A549 (cell line): ENCODE measurements at regions not wholly inside any gene's neighbourhood (a gene's known extent, or its start where the extent isn't known, plus 50 kb on each side); places are given as distances from the start of the nearest gene placed in this dataset.

ENCODE experiments used
- ATAC-seq, 2 experiments: fragments of 200-7000 bp in 1 of 2; fragments of >200 bp in 1 of 2; cut with Nextera tagmentation in 1 of 2; cut with Tn5 transposase in 1 of 2; 3 replicates each; pipeline versions ENCODE4 v1.8.0 to v1.9.1; 2018 to 2020; ENCODE audit warnings: mild to moderate bottlenecking in 1 of 2, moderate library complexity in 1 of 2
- CTCF ChIA-PET: fragments of 300-600 bp; sonication (Branson Sonifier 250); formaldehyde crosslinking; extraction: SDS; loops from one replicate; lab custom pipeline; 2021; ENCODE audit warnings: antibody characterized with exemption, inconsistent platforms; lab: Yijun Ruan, JAX
- POLR2A ChIA-PET: fragments of 350-600 bp; formaldehyde crosslinking; extraction: SDS; loops from one replicate; lab custom pipeline; 2021; ENCODE audit warnings: antibody characterized with exemption, inconsistent platforms; lab: Yijun Ruan, JAX
- DNase-seq, 2 experiments: peaks; one replicate each; pipeline versions ENCODE4 v3.0.0 to v3.0.0-alpha.2; 2011 to 2016; ENCODE audit warnings: low read depth in 1 of 2, low spot score in 1 of 2
- FAIRE-seq: peaks from 2 replicates; lab custom pipeline; 2011; peaks lifted over from hg19 to GRCh38; lab: Jason Lieb, UNC
- H3K27ac ChIP-seq, 2 experiments: fragments of >200 bp; sonication (Bioruptor Twin); formaldehyde crosslinking; 3 replicates each; pipeline ENCODE4 v1.5.1; 2016 to 2017
- H3K4me1 ChIP-seq: fragments of >200 bp; sonication (Bioruptor Twin); formaldehyde crosslinking; 3 replicates; pipeline ENCODE4 v1.6.1; 2016
- H3K4me2 ChIP-seq: fragments of >200 bp; sonication (Bioruptor Twin); formaldehyde crosslinking; 3 replicates; pipeline ENCODE4 v1.6.1; 2016
- H3K4me3 ChIP-seq: fragments of >200 bp; sonication (Bioruptor Twin); formaldehyde crosslinking; 3 replicates; pipeline ENCODE4 v1.5.1; 2016
- H3K9me3 ChIP-seq: fragments of >200 bp; sonication (Bioruptor Twin); formaldehyde crosslinking; 3 replicates; pipeline ENCODE4 v1.6.1; 2016
- BHLHE40 ChIP-seq: IDR thresholded peaks from 2 replicates; pipeline ENCODE4 v1.6.1; 2012; ENCODE audit warnings: low read depth, low read length, inconsistent platforms
- CBX2 ChIP-seq: fragments of 200-600 bp; sonication (generic); IDR thresholded peaks from 2 replicates; pipeline ENCODE4 v1.6.1; 2016; ENCODE audit warnings: low read depth, mild to moderate bottlenecking, borderline replicate concordance
- CEBPB ChIP-seq, 2 experiments: fragments of >200 bp in 1 of 2; sonication (Bioruptor Twin) in 1 of 2; formaldehyde crosslinking in 1 of 2; IDR thresholded peaks; 2 replicates each; pipeline ENCODE4 v1.6.1; 2012 to 2016
- CHD2 ChIP-seq: fragments of 150-350 bp; IDR thresholded peaks from 2 replicates; pipeline ENCODE4 v1.6.1; 2014; ENCODE audit warnings: low read length; ENCODE audit not compliant: partially characterized antibody
- CHD4 ChIP-seq: fragments of 200-600 bp; sonication (generic); IDR thresholded peaks from 2 replicates; pipeline ENCODE4 v1.6.1; 2016; ENCODE audit warnings: antibody characterized with exemption, mild to moderate bottlenecking, borderline replicate concordance
- E2F6 ChIP-seq: IDR thresholded peaks from 2 replicates; pipeline ENCODE4 v1.6.1; 2012; ENCODE audit warnings: low read depth, borderline replicate concordance
- EHF ChIP-seq: fragments of 250-450 bp; sonication (Bioruptor Pico); IDR thresholded peaks from 2 replicates; pipeline ENCODE4 v1.5.0; 2020; ENCODE audit warnings: mild to moderate bottlenecking
- EP300 ChIP-seq, 2 experiments: fragments of >200 bp; sonication (Bioruptor Twin); formaldehyde crosslinking; IDR thresholded peaks; 2 replicates in 1 of 2; 3 replicates in 1 of 2; pipeline ENCODE4 v1.6.1; 2016 to 2017
- ESRRA ChIP-seq: fragments of 150-350 bp; IDR thresholded peaks from 2 replicates; pipeline ENCODE4 v1.6.1; 2014; ENCODE audit warnings: mild to moderate bottlenecking, low read length, borderline replicate concordance
- FOSL2 ChIP-seq, 2 experiments: fragments of 450-650 bp in 1 of 2; fragments of >200 bp in 1 of 2; sonication (Bioruptor Twin) in 1 of 2; formaldehyde crosslinking; IDR thresholded peaks; 2 replicates each; pipeline versions ENCODE4 v1.5.0 to v1.6.1; 2016 to 2020; ENCODE audit warnings: mild to moderate bottlenecking in 1 of 2, moderate library complexity in 1 of 2
- FOXS1 ChIP-seq: fragments of 250-450 bp; sonication (Bioruptor Pico); IDR thresholded peaks from 2 replicates; pipeline ENCODE4 v1.5.0; 2020; ENCODE audit warnings: mild to moderate bottlenecking, moderate library complexity
- GATA3 ChIP-seq: IDR thresholded peaks from 2 replicates; pipeline ENCODE4 v1.6.1; 2012; ENCODE audit warnings: borderline replicate concordance
- HEYL ChIP-seq: fragments of 250-450 bp; sonication (Bioruptor Pico); IDR thresholded peaks from 2 replicates; pipeline ENCODE4 v1.8.0; 2021; ENCODE audit warnings: mild to moderate bottlenecking, moderate library complexity
- HOXB13 ChIP-seq: fragments of 250-450 bp; sonication (Bioruptor Pico); IDR thresholded peaks from 2 replicates; pipeline ENCODE4 v1.5.0; 2020; ENCODE audit warnings: low read depth, mild to moderate bottlenecking, moderate library complexity
- JUN ChIP-seq, 2 experiments: fragments of >200 bp; sonication (Bioruptor Twin); formaldehyde crosslinking; IDR thresholded peaks; 2 replicates in 1 of 2; 3 replicates in 1 of 2; pipeline ENCODE4 v1.6.1; 2016 to 2017
- JUNB ChIP-seq: fragments of >200 bp; sonication (Bioruptor Twin); formaldehyde crosslinking; IDR thresholded peaks from 2 replicates; pipeline ENCODE4 v1.6.1; 2016
- KDM1A ChIP-seq: fragments of 200-600 bp; sonication (generic); IDR thresholded peaks from 2 replicates; pipeline ENCODE4 v1.6.1; 2016; ENCODE audit warnings: low read depth, mild to moderate bottlenecking
- KDM5A ChIP-seq: fragments of 200-600 bp; sonication (generic); IDR thresholded peaks from 2 replicates; pipeline ENCODE4 v1.6.1; 2016; ENCODE audit warnings: antibody characterized with exemption, mild to moderate bottlenecking
- MAFK ChIP-seq: fragments of 450-650 bp; IDR thresholded peaks from 2 replicates; pipeline ENCODE4 v1.6.1; 2014; ENCODE audit not compliant: partially characterized antibody
- MAZ ChIP-seq: fragments of 150-350 bp; IDR thresholded peaks from 2 replicates; pipeline ENCODE4 v1.6.1; 2014; ENCODE audit warnings: antibody characterized with exemption, low read depth, low read length, borderline replicate concordance
- NFE2L2 ChIP-seq: fragments of 150-350 bp; conservative IDR thresholded peaks from 2 replicates; pipeline ENCODE4 v1.6.1; 2014; ENCODE audit warnings: low read length
- PHF8 ChIP-seq: fragments of 200-600 bp; sonication (generic); IDR thresholded peaks from 2 replicates; pipeline ENCODE4 v1.6.1; 2016; ENCODE audit warnings: low read depth, mild to moderate bottlenecking, antibody characterized with exemption, moderate library complexity, borderline replicate concordance
- RCOR1 ChIP-seq: fragments of 150-350 bp; IDR thresholded peaks from 2 replicates; pipeline ENCODE4 v1.6.1; 2014; ENCODE audit warnings: antibody characterized with exemption, low read length, low read depth
- TFCP2L1 ChIP-seq: fragments of 250-450 bp; sonication (Bioruptor Pico); IDR thresholded peaks from 2 replicates; pipeline ENCODE4 v1.5.0; 2021; ENCODE audit warnings: mild to moderate bottlenecking
- ZFP36 ChIP-seq: fragments of 450-650 bp; IDR thresholded peaks from 2 replicates; pipeline ENCODE4 v1.6.1; 2014; ENCODE audit warnings: borderline replicate concordance; ENCODE audit not compliant: partially characterized antibody
- ZNF302 ChIP-seq: fragments of 250-450 bp; sonication (Bioruptor Pico); IDR thresholded peaks from 2 replicates; pipeline ENCODE4 v1.9.0; 2021; ENCODE audit warnings: inconsistent platforms, mild to moderate bottlenecking, moderate library complexity
- WGBS: methylation state at CpG from one replicate; pipeline ENCODE4 v1.1.6; 2017; ENCODE audit errors: missing lambda C conversion rate; 5-methylcytosine and 5-hydroxymethylcytosine counted together

GRCh38 chr1:37128091-37128490, 93.8 kb upstream of the GRIK3 start:
- WGBS: 60% methylated on average over 6 of the region's 6 CpGs
- TF ChIP-seq JUN (IDR thresholded peaks at IDR 0.05) (no peak), CBX2 (no peak), EP300 (IDR thresholded peaks at IDR 0.05) (no peak), HEYL (no peak), ZFP36 (no peak), NFE2L2 (no peak), E2F6 (no peak), MAFK (no peak), PHF8 (no peak), ESRRA (no peak), KDM5A (no peak), EHF (no peak), CHD2 (no peak), ZNF302 (no peak), HOXB13 (no peak), CHD4 (no peak), BHLHE40 (no peak), MAZ (no peak), FOXS1 (CRISPR knock-in tag) (no peak)
- TF ChIP-seq, all 56 proteins: peak for 0
- FAIRE-seq (no peak), DNase-seq (no peak), ATAC-seq (no peak)
- CTCF ChIA-PET: interaction anchor here (0.6 kb wide), 2 partner anchors 30 to 82 kb away, joined by 3 read pairs; no protein-coding TSS in a partner anchor
- no peak overlapping the region for H3K4me2 ChIP-seq
- no peaks in the 10 kb centered on the region for H3K4me1 ChIP-seq
- no peak overlapping the region for H3K27ac ChIP-seq
- H3K9me3 ChIP-seq: no peaks in the 10 kb centered on the region
- POLR2A ChIA-PET: no interaction called here
- H3K4me3 ChIP-seq: no peak overlapping the region

DNA sequence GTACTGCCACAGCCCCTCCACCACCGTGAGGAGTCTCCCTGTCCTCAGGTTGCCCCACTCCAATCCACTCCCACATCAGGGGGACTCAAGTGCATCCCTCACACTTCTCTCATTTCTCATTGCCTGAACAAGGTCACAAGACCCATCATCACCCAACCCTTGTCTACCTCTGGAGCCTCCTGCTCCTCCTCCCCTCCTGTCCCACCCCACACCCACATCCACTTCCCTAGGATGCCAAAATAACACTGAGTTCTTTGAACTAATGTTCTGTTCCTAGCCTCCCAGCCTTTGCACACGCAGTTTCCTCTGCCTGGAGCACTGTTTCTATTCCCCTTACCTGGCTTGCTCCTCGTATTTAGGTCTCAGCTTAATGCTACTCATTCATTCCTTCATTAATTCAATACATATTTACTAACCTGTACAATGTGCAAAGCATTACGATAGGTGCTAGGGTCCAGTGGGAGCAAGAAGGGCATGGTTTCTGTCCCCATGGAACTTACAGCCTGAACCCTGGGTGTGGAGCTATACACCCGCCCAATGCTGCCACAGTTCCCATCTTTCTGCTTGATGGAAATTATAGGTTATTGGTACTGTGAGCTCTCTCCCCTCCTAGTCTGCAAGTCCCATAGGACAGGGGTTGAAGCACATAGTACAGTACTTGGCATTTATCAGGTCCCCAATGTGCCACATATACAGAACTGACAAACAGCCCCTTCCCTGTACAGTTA, 96.1 kb upstream of the GRIK3 start:
- no peaks in the 10 kb centered on the region for H3K4me1 ChIP-seq
- ATAC-seq (no peak), DNase-seq (no peak), FAIRE-seq (no peak)
- no peak overlapping the region for H3K4me2 ChIP-seq
- no peak overlapping the region for H3K27ac ChIP-seq
- TF ChIP-seq RCOR1 (no peak), JUN (IDR thresholded peaks at IDR 0.05) (no peak), HOXB13 (no peak)
- no peaks in the 10 kb centered on the region for H3K9me3 ChIP-seq
- WGBS: 1% methylated on average over 5 of the region's 5 CpGs
- H3K4me3 ChIP-seq: no peak overlapping the region
- ChIA-PET POLR2A (no interaction called here), CTCF (no interaction called here)

DNA sequence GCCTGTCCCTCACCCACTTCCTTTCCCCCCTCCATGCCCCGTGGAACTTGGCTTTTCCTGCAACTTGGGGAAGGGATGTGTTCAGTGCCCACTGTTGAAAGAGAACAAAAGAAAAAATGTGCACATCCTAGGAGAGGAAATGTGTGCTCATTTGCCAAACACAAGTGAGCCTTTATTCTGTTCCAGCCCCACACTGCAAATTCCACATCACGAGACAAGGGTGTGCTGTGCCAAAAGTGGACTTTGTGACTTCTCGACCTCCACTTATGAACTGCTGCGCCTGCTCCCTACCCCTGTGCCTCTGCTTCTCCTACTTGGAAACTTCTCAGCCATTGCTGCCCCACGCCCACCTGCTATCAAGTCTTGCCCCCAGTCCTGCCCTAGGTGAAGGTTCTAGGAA, 97.0 kb upstream of the GRIK3 start:
- DNase-seq: no peak
- Histone ChIP-seq H3K4me2 (no peak overlapping the region), H3K27ac (no peak overlapping the region), H3K9me3 (no peaks in the 10 kb centered on the region), H3K4me3 (no peak overlapping the region), H3K4me1 (no peaks in the 10 kb centered on the region)
- CTCF ChIA-PET: interaction anchor here (0.6 kb wide), 1 partner anchor 621 kb away, joined by 3 read pairs; no protein-coding TSS in a partner anchor
- ATAC-seq: no peak
- POLR2A ChIA-PET: no interaction called here
- no peak for FAIRE-seq
- 6% methylated on average over 4 of the region's 5 CpGs for WGBS
- TF ChIP-seq ZNF302 (no peak), JUNB (no peak), KDM1A (no peak), RCOR1 (no peak), FOSL2 (IDR thresholded peaks at IDR 0.05) (no peak), FOSL2 (CRISPR knock-in tag; IDR thresholded peaks at IDR 0.05) (no peak), CEBPB (IDR thresholded peaks at IDR 0.05) (no peak), TFCP2L1 (no peak), GATA3 (no peak)
